DND-41 (cell line): ENCODE measurements at regions not wholly inside any gene's neighbourhood (a gene's known extent, or its start where the extent isn't known, plus 50 kb on each side); places are given as distances from the start of the nearest gene placed in this dataset.

ENCODE experiments used
- ATAC-seq: fragments of 200-7000 bp; cut with Tn5 transposase; 3 replicates; pipeline ENCODE4 v1.9.1; 2021; ENCODE audit warnings: low read depth; ENCODE audit not compliant: insufficient read depth
- DNase-seq: peaks from one replicate; pipeline ENCODE4 v3.0.0-alpha.2; 2020
- H2AFZ ChIP-seq: 2 replicates; pipeline ENCODE4 v1.6.0; 2012; ENCODE audit warnings: low read depth, low read length
- H3K27ac ChIP-seq: 2 replicates; pipeline ENCODE4 v1.5.1; 2012; ENCODE audit warnings: low read length, inconsistent platforms
- H3K27me3 ChIP-seq: fragments of 200-600 bp; sonication (generic); 2 replicates; pipeline ENCODE4 v1.6.0; 2012; ENCODE audit warnings: low read length, mild to moderate bottlenecking, inconsistent platforms; ENCODE audit not compliant: insufficient read depth, poor library complexity
- H3K36me3 ChIP-seq: 2 replicates; pipeline ENCODE4 v1.5.1; 2012; ENCODE audit warnings: low read length, inconsistent platforms; ENCODE audit not compliant: insufficient read depth
- H3K4me1 ChIP-seq: 2 replicates; pipeline ENCODE4 v1.5.1; 2012; ENCODE audit warnings: mild to moderate bottlenecking, low read length; ENCODE audit not compliant: insufficient read depth
- H3K4me2 ChIP-seq: 2 replicates; pipeline ENCODE4 v1.6.0; 2012; ENCODE audit warnings: mild to moderate bottlenecking, moderate library complexity, low read length, inconsistent platforms; ENCODE audit not compliant: insufficient read depth
- H3K4me3 ChIP-seq, 2 experiments: fragments of 200-600 bp in 1 of 2; shearing (Covaris generic) in 1 of 2; 2 replicates each; pipeline ENCODE4 v1.5.1; 2012 to 2016; ENCODE audit warnings: inconsistent platforms in 2 of 2, low read length in 2 of 2, mild to moderate bottlenecking in 2 of 2, low read depth in 1 of 2, moderate library complexity in 1 of 2
- H3K79me2 ChIP-seq: 2 replicates; pipeline ENCODE4 v1.6.0; 2012; ENCODE audit warnings: low read length, inconsistent platforms; ENCODE audit not compliant: insufficient read depth
- H3K9ac ChIP-seq: 2 replicates; pipeline ENCODE4 v1.6.0; 2012; ENCODE audit warnings: low read depth, mild to moderate bottlenecking, inconsistent platforms, low read length, moderate library complexity
- H3K9me3 ChIP-seq: 2 replicates; pipeline ENCODE4 v1.5.1; 2012; ENCODE audit warnings: low read length, moderate library complexity, mild to moderate bottlenecking, inconsistent platforms; ENCODE audit not compliant: insufficient read depth, severe bottlenecking
- H4K20me1 ChIP-seq: 2 replicates; pipeline ENCODE4 v1.6.0; 2012; ENCODE audit warnings: low read length; ENCODE audit not compliant: insufficient read depth
- CTCF ChIP-seq: IDR thresholded peaks from 2 replicates; pipeline ENCODE4 v1.5.1; 2012; ENCODE audit warnings: borderline replicate concordance, low read length, moderate library complexity, mild to moderate bottlenecking; ENCODE audit not compliant: poor library complexity, severe bottlenecking; ENCODE audit errors: extremely low read depth
- EZH2 ChIP-seq: IDR thresholded peaks from 3 replicates; pipeline ENCODE4 v1.6.1; 2012; ENCODE audit warnings: borderline replicate concordance, low read depth, mild to moderate bottlenecking, moderate library complexity, low read length, inconsistent platforms; ENCODE audit not compliant: severe bottlenecking

- no peaks in the 10 kb centered on the region for H3K27me3 ChIP-seq
- H3K36me3 ChIP-seq = no peaks in the 10 kb centered on the region
- H3K79me2 ChIP-seq = no peaks in the 10 kb centered on the region
- no peak overlapping the region for H3K27ac ChIP-seq
- H4K20me1 ChIP-seq = no peaks in the 10 kb centered on the region
- ATAC-seq (no peak), DNase-seq (no peak)
- H2AFZ ChIP-seq = no peak overlapping the region
- no peak overlapping the region for H3K9ac ChIP-seq
- H3K4me1 ChIP-seq = no peaks in the 10 kb centered on the region
- no peak for TF ChIP-seq EZH2
- no peak for TF ChIP-seq CTCF
- no peak overlapping the region for H3K4me3 ChIP-seq
- peaks cover 5% of the 10 kb centered on the region for H3K9me3 ChIP-seq
- H3K4me2 ChIP-seq = no peak overlapping the region
Measured at GRCh38 chr10:47158116-47159071, 141.6 kb upstream of the GDF10 start.

- H2AFZ ChIP-seq = no peak overlapping the region
- H3K4me3 ChIP-seq = no peak overlapping the region
- H3K9me3 ChIP-seq = peaks cover 2% of the 10 kb centered on the region
- no peak overlapping the region for H3K4me2 ChIP-seq
- no peak overlapping the region for H3K9ac ChIP-seq
- no peaks in the 10 kb centered on the region for H3K27me3 ChIP-seq
- no peaks in the 10 kb centered on the region for H3K79me2 ChIP-seq
- no peak overlapping the region for H3K27ac ChIP-seq
- H3K4me1 ChIP-seq = no peaks in the 10 kb centered on the region
- DNase-seq = no peak
- H3K36me3 ChIP-seq = no peaks in the 10 kb centered on the region
- TF ChIP-seq CTCF = no peak
- no peak for TF ChIP-seq EZH2
- ATAC-seq = no peak
- no peaks in the 10 kb centered on the region for H4K20me1 ChIP-seq
Measured at GRCh38 chr10:47159361-47160260, 140.4 kb upstream of the GDF10 start.

GRCh38 chr10:47160261-47160908, 139.6 kb upstream of the GDF10 start:
- Histone ChIP-seq H4K20me1 (no peaks in the 10 kb centered on the region), H3K9me3 (no peaks in the 10 kb centered on the region), H3K4me1 (no peaks in the 10 kb centered on the region), H3K36me3 (no peaks in the 10 kb centered on the region), H3K4me2 (no peak overlapping the region), H3K4me3 (no peak overlapping the region), H3K79me2 (no peaks in the 10 kb centered on the region), H3K27ac (no peak overlapping the region), H3K9ac (no peak overlapping the region), H2AFZ (no peak overlapping the region), H3K27me3 (no peaks in the 10 kb centered on the region)
- TF ChIP-seq CTCF (no peak), EZH2 (no peak)
- DNase-seq = no peak
- ATAC-seq = no peak
